ENCODE measurements at regions not wholly inside any gene's neighbourhood (a gene's known extent, or its start where the extent isn't known, plus 50 kb on each side); places are given as distances from the start of the nearest gene placed in this dataset.

DNA sequence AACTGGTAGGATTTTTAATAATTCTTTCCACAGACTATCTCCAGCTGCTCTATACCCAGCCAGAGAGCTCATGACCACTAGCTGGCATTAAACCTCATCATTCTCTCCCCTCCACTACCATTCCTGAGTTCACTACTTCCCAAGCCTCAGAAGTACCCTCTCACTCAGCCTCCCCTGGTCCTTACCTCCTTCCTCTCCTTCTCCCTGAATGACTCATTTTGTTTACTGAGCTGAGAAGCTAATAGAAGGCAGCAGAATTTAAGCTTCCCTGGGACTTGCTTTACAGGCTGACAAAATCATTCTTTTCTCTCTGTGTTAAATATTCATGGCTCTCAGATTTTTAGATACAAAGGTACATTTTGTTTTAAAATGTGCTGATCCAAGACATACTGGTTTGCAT is 305.4 kb downstream of the TLR4 start:
- no peak overlapping the region for H2AFZ ChIP-seq
- intact Hi-C loops (cut with micrococcal nuclease; ENCODE audit: unreplicated experiment), result no loop called here
- H3K9me2 ChIP-seq (ENCODE audit: insufficient read depth), result no peaks in the 10 kb centered on the region
- CTCF ChIA-PET, result no interaction called here
- no TSS peak for BruUV-seq (replicated peaks)
- H3K9me3 ChIP-seq (ENCODE audit: insufficient read depth, low read depth), result no peaks in the 10 kb centered on the region
- H3K79me2 ChIP-seq (ENCODE audit: low read depth), result no peaks in the 10 kb centered on the region
- H3K4me3 ChIP-seq, result no peak overlapping the region
- H3K27me3 ChIP-seq (ENCODE audit: insufficient read depth, low read depth), result no peaks in the 10 kb centered on the region
- H3K36me3 ChIP-seq (ENCODE audit: low read depth), result no peaks in the 10 kb centered on the region
- H3K4me2 ChIP-seq, result no peak overlapping the region
- H3K4me1 ChIP-seq (replicated peaks; ENCODE audit: insufficient read depth), result no peaks in the 10 kb centered on the region
- POLR2A ChIA-PET (ENCODE audit: unreplicated experiment), result no interaction called here
- no peaks in the 10 kb centered on the region for H3F3A ChIP-seq (ENCODE audit: insufficient read depth, low read depth)
- no peaks in the 10 kb centered on the region for H4K20me1 ChIP-seq (ENCODE audit: insufficient read depth)
- DNase-seq, result no peak
- no peak overlapping the region for H3K27ac ChIP-seq
- TF ChIP-seq, protein P1, sequence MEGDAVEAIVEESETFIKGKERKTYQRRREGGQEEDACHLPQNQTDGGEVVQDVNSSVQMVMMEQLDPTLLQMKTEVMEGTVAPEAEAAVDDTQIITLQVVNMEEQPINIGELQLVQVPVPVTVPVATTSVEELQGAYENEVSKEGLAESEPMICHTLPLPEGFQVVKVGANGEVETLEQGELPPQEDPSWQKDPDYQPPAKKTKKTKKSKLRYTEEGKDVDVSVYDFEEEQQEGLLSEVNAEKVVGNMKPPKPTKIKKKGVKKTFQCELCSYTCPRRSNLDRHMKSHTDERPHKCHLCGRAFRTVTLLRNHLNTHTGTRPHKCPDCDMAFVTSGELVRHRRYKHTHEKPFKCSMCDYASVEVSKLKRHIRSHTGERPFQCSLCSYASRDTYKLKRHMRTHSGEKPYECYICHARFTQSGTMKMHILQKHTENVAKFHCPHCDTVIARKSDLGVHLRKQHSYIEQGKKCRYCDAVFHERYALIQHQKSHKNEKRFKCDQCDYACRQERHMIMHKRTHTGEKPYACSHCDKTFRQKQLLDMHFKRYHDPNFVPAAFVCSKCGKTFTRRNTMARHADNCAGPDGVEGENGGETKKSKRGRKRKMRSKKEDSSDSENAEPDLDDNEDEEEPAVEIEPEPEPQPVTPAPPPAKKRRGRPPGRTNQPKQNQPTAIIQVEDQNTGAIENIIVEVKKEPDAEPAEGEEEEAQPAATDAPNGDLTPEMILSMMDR (conservative IDR thresholded peaks at IDR 0.05), result no peak
- TF ChIP-seq EZH2 (IDR thresholded peaks at IDR 0.05; ENCODE audit: low read depth), result no peak

DNA sequence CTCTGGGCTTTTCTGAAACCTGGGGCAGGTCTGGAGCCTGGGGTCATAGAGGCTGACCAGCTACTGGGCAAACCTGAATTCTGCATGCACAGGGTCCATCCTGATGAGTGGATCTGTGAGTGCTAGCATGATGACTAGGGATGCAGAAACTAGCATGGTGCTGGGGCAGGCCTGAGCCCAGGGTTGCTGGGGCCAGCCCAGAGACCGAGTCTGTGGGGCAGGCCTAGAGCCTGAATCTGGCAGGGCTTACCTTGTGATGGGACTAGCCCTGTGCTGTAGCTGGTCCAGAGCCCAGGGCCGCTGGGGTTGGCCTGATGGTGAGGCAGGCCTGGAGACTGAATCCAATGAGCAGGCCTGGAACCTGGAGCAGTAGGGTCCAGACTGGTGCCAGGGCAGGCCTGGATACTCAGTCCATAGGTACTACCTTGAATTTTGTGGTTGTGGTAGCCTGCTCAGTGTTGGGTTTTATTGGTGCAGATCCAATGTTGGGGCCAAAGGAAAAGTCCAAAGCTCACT is 313.5 kb downstream of the TLR4 start:
- Histone ChIP-seq H3K4me2 (no peak overlapping the region), H2AFZ (no peak overlapping the region), H3K4me1 (replicated peaks; ENCODE audit: insufficient read depth) (no peaks in the 10 kb centered on the region), H3K9me3 (ENCODE audit: insufficient read depth, low read depth) (no peaks in the 10 kb centered on the region), H3K36me3 (ENCODE audit: low read depth) (no peaks in the 10 kb centered on the region), H3K79me2 (ENCODE audit: low read depth) (no peaks in the 10 kb centered on the region), H4K20me1 (ENCODE audit: insufficient read depth) (no peaks in the 10 kb centered on the region), H3K27me3 (ENCODE audit: insufficient read depth, low read depth) (no peaks in the 10 kb centered on the region), H3F3A (ENCODE audit: insufficient read depth, low read depth) (no peaks in the 10 kb centered on the region), H3K27ac (no peak overlapping the region), H3K9me2 (ENCODE audit: insufficient read depth) (no peaks in the 10 kb centered on the region), H3K4me3 (no peak overlapping the region)
- POLR2A ChIA-PET (ENCODE audit: unreplicated experiment), result no interaction called here
- no peak for TF ChIP-seq EZH2 (IDR thresholded peaks at IDR 0.05; ENCODE audit: low read depth)
- TF ChIP-seq, protein P1 (conservative IDR thresholded peaks at IDR 0.05), result no peak
- intact Hi-C loops (cut with micrococcal nuclease; ENCODE audit: unreplicated experiment), result no loop called here
- no TSS peak for BruUV-seq (replicated peaks)
- no peak for DNase-seq
- CTCF ChIA-PET, result no interaction called here

DNA sequence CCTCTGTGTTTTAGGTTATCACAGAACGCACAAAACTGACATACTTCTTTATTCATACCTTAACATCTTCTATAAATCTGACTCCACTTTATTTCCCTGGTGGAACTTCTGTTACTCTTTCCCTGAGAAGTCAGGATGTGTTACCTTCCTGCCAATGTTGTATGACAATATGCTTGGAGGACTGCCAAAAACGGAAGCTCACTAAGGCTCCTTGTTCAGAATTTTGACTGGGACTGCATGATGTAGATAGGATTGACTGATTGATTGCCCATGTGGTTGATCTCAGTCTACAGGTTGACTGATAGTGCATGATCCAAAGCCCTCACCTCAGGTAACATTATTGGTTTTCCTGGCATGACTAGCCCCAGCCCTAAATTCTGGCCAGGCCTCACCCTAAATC is 319.4 kb downstream of the TLR4 start:
- intact Hi-C loops (cut with micrococcal nuclease; ENCODE audit: unreplicated experiment), result no loop called here
- no peaks in the 10 kb centered on the region for H3K36me3 ChIP-seq (ENCODE audit: low read depth)
- ChIA-PET CTCF (no interaction called here), POLR2A (ENCODE audit: unreplicated experiment) (no interaction called here)
- DNase-seq, result no peak
- no peaks in the 10 kb centered on the region for H3K4me1 ChIP-seq (replicated peaks; ENCODE audit: insufficient read depth)
- H3K27ac ChIP-seq, result no peak overlapping the region
- TF ChIP-seq, protein P1 (conservative IDR thresholded peaks at IDR 0.05), result no peak
- no peak overlapping the region for H3K4me2 ChIP-seq
- no peaks in the 10 kb centered on the region for H3K9me2 ChIP-seq (ENCODE audit: insufficient read depth)
- no peaks in the 10 kb centered on the region for H3F3A ChIP-seq (ENCODE audit: insufficient read depth, low read depth)
- no peaks in the 10 kb centered on the region for H3K79me2 ChIP-seq (ENCODE audit: low read depth)
- no peaks in the 10 kb centered on the region for H3K9me3 ChIP-seq (ENCODE audit: insufficient read depth, low read depth)
- H4K20me1 ChIP-seq (ENCODE audit: insufficient read depth), result no peaks in the 10 kb centered on the region
- no peaks in the 10 kb centered on the region for H3K27me3 ChIP-seq (ENCODE audit: insufficient read depth, low read depth)
- BruUV-seq (replicated peaks), result no TSS peak
- no peak overlapping the region for H2AFZ ChIP-seq
- H3K4me3 ChIP-seq, result no peak overlapping the region
